LNCAP (cell line): ENCODE measurements at regions not wholly inside any gene's neighbourhood (a gene's known extent, or its start where the extent isn't known, plus 50 kb on each side); places are given as distances from the start of the nearest gene placed in this dataset.

Experiments
- CTCF ChIP-seq: fragments of 450-650 bp; IDR thresholded peaks from 2 replicates; pipeline ENCODE4 v1.5.1; 2017; ENCODE audit warnings: mild to moderate bottlenecking

GRCh38 chr2:56971383-56971974 is 787.7 kb downstream of the CCDC85A start:
- no peak for TF ChIP-seq CTCF

DNA sequence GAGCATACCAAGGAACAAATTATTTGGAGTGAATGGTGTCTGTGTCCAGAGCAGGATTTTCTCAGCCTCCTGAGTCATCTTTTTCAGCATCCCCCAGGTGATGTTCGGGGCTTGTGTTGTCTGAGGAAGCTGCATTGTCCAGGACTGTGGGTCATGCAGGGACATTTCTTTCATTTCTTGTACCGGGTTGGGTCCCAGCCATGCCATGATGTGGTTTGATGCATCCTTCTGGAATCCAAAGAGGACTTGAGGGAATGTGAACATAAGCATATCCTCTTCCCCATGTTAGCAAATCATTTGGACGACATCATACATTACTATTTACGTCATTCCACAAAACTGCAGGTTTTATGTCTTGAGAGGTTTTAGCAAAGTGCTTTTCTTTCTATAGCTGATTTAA is 797.8 kb downstream of the CCDC85A start:
- no peak for TF ChIP-seq CTCF

DNA sequence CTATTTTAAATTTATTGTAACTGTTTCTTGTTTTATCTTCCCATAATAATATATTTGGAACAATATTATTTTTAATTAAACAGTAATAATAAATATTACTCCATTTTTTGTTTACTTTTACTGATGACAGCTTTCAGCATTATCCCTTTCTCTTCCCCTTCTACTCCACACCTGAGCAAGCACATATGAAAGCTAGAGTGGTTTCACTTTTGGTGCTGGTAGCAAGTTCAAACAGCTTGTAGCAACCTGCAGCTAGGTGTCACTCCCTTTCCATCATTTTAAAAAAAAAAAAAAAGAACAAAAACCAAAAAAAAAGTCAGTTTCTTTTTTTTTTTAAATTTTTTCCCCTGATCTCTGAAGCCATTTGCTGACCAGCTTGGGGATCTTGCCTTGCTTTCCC is 801.8 kb downstream of the CCDC85A start:
- TF ChIP-seq CTCF = no peak

DNA sequence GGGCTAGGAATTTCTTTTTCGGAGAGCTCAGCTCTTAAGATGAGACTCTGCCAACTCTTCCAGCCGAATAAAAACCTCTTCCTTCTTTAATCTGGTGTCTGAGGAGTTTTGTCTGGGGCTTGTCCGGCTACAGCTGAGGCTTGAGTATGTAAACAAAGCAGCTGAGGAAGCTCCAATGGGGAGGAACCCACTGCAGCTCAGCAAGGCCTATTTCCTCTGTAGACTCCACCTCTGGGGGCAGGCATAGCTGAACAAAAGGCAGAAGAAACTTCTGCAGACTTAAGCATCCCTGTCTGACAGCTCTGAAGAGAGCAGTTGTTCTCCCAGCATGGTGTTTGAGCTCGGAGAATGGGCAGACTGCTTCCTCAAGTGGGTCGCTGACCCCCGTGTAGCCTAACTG is 838.7 kb downstream of the CCDC85A start:
- no peak for TF ChIP-seq CTCF

GRCh38 chr2:57044931-57045635 is 861.3 kb downstream of the CCDC85A start:
- no peak for TF ChIP-seq CTCF

- TF ChIP-seq CTCF = no peak
Observed at GRCh38 chr2:57049273-57049672, 865.5 kb downstream of the CCDC85A start.

GRCh38 chr2:57050007-57050406 is 866.2 kb downstream of the CCDC85A start:
- no peak for TF ChIP-seq CTCF

DNA sequence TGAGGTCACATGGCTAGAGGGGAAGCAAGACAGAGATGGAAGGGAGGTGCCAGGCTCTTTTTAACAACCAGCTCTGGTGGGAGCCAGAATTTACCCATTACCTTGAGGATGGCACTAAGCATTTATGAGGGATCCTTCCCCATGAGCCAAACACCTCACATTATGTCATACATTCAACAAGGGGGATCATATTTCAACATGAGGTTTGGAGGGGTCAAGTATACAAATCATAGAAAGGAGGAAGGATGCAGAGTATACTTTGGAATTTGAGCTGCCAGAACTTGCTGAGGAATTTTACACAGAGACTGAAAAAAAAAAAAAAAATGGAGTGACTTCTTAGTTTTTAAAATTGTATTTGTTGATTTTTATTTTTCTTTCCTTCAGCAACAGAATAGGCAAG is 891.4 kb downstream of the CCDC85A start:
- no peak for TF ChIP-seq CTCF
